ENCODE measurements at regions not wholly inside any gene's neighbourhood (a gene's known extent, or its start where the extent isn't known, plus 50 kb on each side); places are given as distances from the start of the nearest gene placed in this dataset.

GRCh38 chr9:89669361-89669842 lies 64.6 kb downstream of the GADD45G start:
- Histone ChIP-seq H3K79me2 (ENCODE audit: low read length) (no peaks in the 10 kb centered on the region), H3K4me2 (ENCODE audit: low read depth, low read length) (no peak overlapping the region), H3K4me1 (ENCODE audit: low read length) (no peaks in the 10 kb centered on the region), H3F3A (ENCODE audit: insufficient read depth, low read length) (no peaks in the 10 kb centered on the region), H2AFZ (ENCODE audit: low read length) (no peak overlapping the region), H3K9me3 (replicated peaks; ENCODE audit: insufficient read depth, low read length) (no peaks in the 10 kb centered on the region), H3K27me3 (replicated peaks; ENCODE audit: insufficient read depth, low read length) (no peaks in the 10 kb centered on the region), H3K4me3 (ENCODE audit: low read length) (no peak overlapping the region), H4K20me1 (ENCODE audit: insufficient read depth, low read length) (no peaks in the 10 kb centered on the region), H3K27ac (ENCODE audit: low read length) (no peak overlapping the region), H3K9ac (ENCODE audit: low read length) (no peak overlapping the region), H3K36me3 (replicated peaks; ENCODE audit: insufficient read depth, low read length) (no peaks in the 10 kb centered on the region), H3K9me2 (replicated peaks; ENCODE audit: insufficient read depth, low read length) (no peaks in the 10 kb centered on the region)
- no peak for TF ChIP-seq CTCF (IDR thresholded peaks at IDR 0.05; ENCODE audit: low read length)
- TF ChIP-seq EZH2 (optimal IDR thresholded peaks at IDR 0.05; ENCODE audit: low read depth, low read length), result no peak
- no peak for TF ChIP-seq EZH2phosphoT487 (IDR thresholded peaks at IDR 0.05; ENCODE audit: low read length)
- no peak for DNase-seq

- Histone ChIP-seq H3K36me3 (replicated peaks; ENCODE audit: insufficient read depth, low read length) (no peaks in the 10 kb centered on the region), H3K4me3 (ENCODE audit: low read length) (no peak overlapping the region), H4K20me1 (ENCODE audit: insufficient read depth, low read length) (no peaks in the 10 kb centered on the region), H3K4me2 (ENCODE audit: low read depth, low read length) (no peak overlapping the region), H3K27ac (ENCODE audit: low read length) (no peak overlapping the region), H3K9me2 (replicated peaks; ENCODE audit: insufficient read depth, low read length) (no peaks in the 10 kb centered on the region), H3K9me3 (replicated peaks; ENCODE audit: insufficient read depth, low read length) (no peaks in the 10 kb centered on the region), H3K27me3 (replicated peaks; ENCODE audit: insufficient read depth, low read length) (no peaks in the 10 kb centered on the region), H2AFZ (ENCODE audit: low read length) (no peak overlapping the region), H3F3A (ENCODE audit: insufficient read depth, low read length) (no peaks in the 10 kb centered on the region), H3K4me1 (ENCODE audit: low read length) (no peaks in the 10 kb centered on the region), H3K9ac (ENCODE audit: low read length) (no peak overlapping the region), H3K79me2 (ENCODE audit: low read length) (no peaks in the 10 kb centered on the region)
- TF ChIP-seq EZH2 (optimal IDR thresholded peaks at IDR 0.05; ENCODE audit: low read depth, low read length), result no peak
- no peak for TF ChIP-seq EZH2phosphoT487 (IDR thresholded peaks at IDR 0.05; ENCODE audit: low read length)
- TF ChIP-seq CTCF (IDR thresholded peaks at IDR 0.05; ENCODE audit: low read length), result no peak
- DNase-seq, result no peak
These were observed 65.3 kb downstream of the GADD45G start for GRCh38 chr9:89670114-89670513.

- H3K79me2 ChIP-seq (ENCODE audit: low read length), result no peaks in the 10 kb centered on the region
- no peak for DNase-seq
- no peaks in the 10 kb centered on the region for H3K4me1 ChIP-seq (ENCODE audit: low read length)
- H3K27me3 ChIP-seq (replicated peaks; ENCODE audit: insufficient read depth, low read length), result no peaks in the 10 kb centered on the region
- no peak overlapping the region for H2AFZ ChIP-seq (ENCODE audit: low read length)
- H3K36me3 ChIP-seq (replicated peaks; ENCODE audit: insufficient read depth, low read length), result no peaks in the 10 kb centered on the region
- no peak for TF ChIP-seq EZH2 (optimal IDR thresholded peaks at IDR 0.05; ENCODE audit: low read depth, low read length)
- no peak for TF ChIP-seq EZH2phosphoT487 (IDR thresholded peaks at IDR 0.05; ENCODE audit: low read length)
- no peak for TF ChIP-seq CTCF (IDR thresholded peaks at IDR 0.05; ENCODE audit: low read length)
- H3K9me3 ChIP-seq (replicated peaks; ENCODE audit: insufficient read depth, low read length), result no peaks in the 10 kb centered on the region
- H3K4me2 ChIP-seq (ENCODE audit: low read depth, low read length), result no peak overlapping the region
- no peaks in the 10 kb centered on the region for H4K20me1 ChIP-seq (ENCODE audit: insufficient read depth, low read length)
- no peak overlapping the region for H3K9ac ChIP-seq (ENCODE audit: low read length)
- H3F3A ChIP-seq (ENCODE audit: insufficient read depth, low read length), result no peaks in the 10 kb centered on the region
- H3K4me3 ChIP-seq (ENCODE audit: low read length), result no peak overlapping the region
- H3K27ac ChIP-seq (ENCODE audit: low read length), result no peak overlapping the region
- no peaks in the 10 kb centered on the region for H3K9me2 ChIP-seq (replicated peaks; ENCODE audit: insufficient read depth, low read length)
These were observed 66.1 kb downstream of the GADD45G start for GRCh38 chr9:89670801-89671434.
